Colonic mucosa (tissue), 4 donors: ENCODE measurements at regions not wholly inside any gene's neighbourhood (a gene's known extent, or its start where the extent isn't known, plus 50 kb on each side); places are given as distances from the start of the nearest gene placed in this dataset.

Experiments
- DNase-seq: peaks from one replicate; pipeline ENCODE4 v3.0.0-alpha.2; 2020
- H3K27ac ChIP-seq: fragments of 200-600 bp; one replicate; pipeline ENCODE4 v1.8.0; 2021
- H3K27me3 ChIP-seq: fragments of 200-600 bp; one replicate; pipeline ENCODE4 v1.8.0; 2021
- H3K36me3 ChIP-seq: fragments of 200-600 bp; one replicate; pipeline ENCODE4 v1.8.0; 2021
- H3K4me1 ChIP-seq: fragments of 200-600 bp; one replicate; pipeline ENCODE4 v1.8.0; 2021; ENCODE audit warnings: mild to moderate bottlenecking
- H3K4me3 ChIP-seq: fragments of 200-600 bp; one replicate; pipeline ENCODE4 v1.8.0; 2021
- H3K9ac ChIP-seq, 2 donors: one replicate each; pipeline ENCODE4 v1.7.0; 2013; ENCODE audit warnings: control low read depth in 2 of 2, low read depth in 2 of 2, low read length in 2 of 2
- H3K9me3 ChIP-seq: fragments of 200-600 bp; one replicate; pipeline ENCODE4 v1.8.0; 2021
- CTCF ChIP-seq: fragments of 200-600 bp; IDR thresholded peaks from one replicate; pipeline ENCODE4 v1.8.0; 2022; ENCODE audit warnings: antibody characterized with exemption, mild to moderate bottlenecking
- intact Hi-C: fragments of 100-400 bp; cut with DNase I; formaldehyde crosslinking; loops from one replicate; pipeline ENCODE4 v1.14.1; 2022
- donor health status: healthy.
- donor health status: DM: no; HTN: no; CAD: no.
- donor health status: DM: no; HTN: no; CAD: no.

GRCh38 chr5:68547056-68547455, 331.5 kb downstream of the PIK3R1 start:
- Histone ChIP-seq H3K36me3 (no peaks in the 10 kb centered on the region), H3K9ac (no peak overlapping the region), H3K4me3 (no peak overlapping the region), H3K27me3 (no peaks in the 10 kb centered on the region), H3K9me3 (no peaks in the 10 kb centered on the region), H3K27ac (no peak overlapping the region), H3K4me1 (no peaks in the 10 kb centered on the region)
- intact Hi-C loops: no loop called here
- no peak for DNase-seq
- TF ChIP-seq CTCF: no peak

GRCh38 chr5:68547622-68548021, 332.1 kb downstream of the PIK3R1 start:
- Histone ChIP-seq H3K4me3 (no peak overlapping the region), H3K9me3 (no peaks in the 10 kb centered on the region), H3K27ac (no peak overlapping the region), H3K9ac (no peak overlapping the region), H3K36me3 (no peaks in the 10 kb centered on the region), H3K4me1 (no peaks in the 10 kb centered on the region), H3K27me3 (no peaks in the 10 kb centered on the region)
- intact Hi-C loops: no loop called here
- no peak for TF ChIP-seq CTCF
- DNase-seq: no peak

GRCh38 chr5:68548959-68549676, 333.6 kb downstream of the PIK3R1 start:
- DNase-seq: no peak
- no peaks in the 10 kb centered on the region for H3K4me1 ChIP-seq
- no peak for TF ChIP-seq CTCF
- no peaks in the 10 kb centered on the region for H3K27me3 ChIP-seq
- H3K4me3 ChIP-seq: no peak overlapping the region
- H3K27ac ChIP-seq: no peak overlapping the region
- H3K9ac ChIP-seq: no peak overlapping the region
- intact Hi-C loops: no loop called here
- H3K36me3 ChIP-seq: no peaks in the 10 kb centered on the region
- H3K9me3 ChIP-seq: no peaks in the 10 kb centered on the region

- H3K9ac ChIP-seq: no peak overlapping the region
- no peak overlapping the region for H3K27ac ChIP-seq
- H3K4me1 ChIP-seq: no peaks in the 10 kb centered on the region
- no peak overlapping the region for H3K4me3 ChIP-seq
- H3K27me3 ChIP-seq: no peaks in the 10 kb centered on the region
- no peaks in the 10 kb centered on the region for H3K9me3 ChIP-seq
- no peaks in the 10 kb centered on the region for H3K36me3 ChIP-seq
- no peak for TF ChIP-seq CTCF
- intact Hi-C loops: no loop called here
- no peak for DNase-seq
These were observed 334.5 kb downstream of the PIK3R1 start for GRCh38 chr5:68550015-68550414.

GRCh38 chr5:68551436-68551835, 335.9 kb downstream of the PIK3R1 start:
- Histone ChIP-seq H3K4me1 (no peaks in the 10 kb centered on the region), H3K9me3 (no peaks in the 10 kb centered on the region), H3K27me3 (no peaks in the 10 kb centered on the region), H3K27ac (no peak overlapping the region), H3K36me3 (no peaks in the 10 kb centered on the region), H3K4me3 (no peak overlapping the region), H3K9ac (no peak overlapping the region)
- no peak for DNase-seq
- TF ChIP-seq CTCF: no peak
- intact Hi-C loops: no loop called here
